ENCODE measurements at regions not wholly inside any gene's neighbourhood (a gene's known extent, or its start where the extent isn't known, plus 50 kb on each side); places are given as distances from the start of the nearest gene placed in this dataset.

DNA sequence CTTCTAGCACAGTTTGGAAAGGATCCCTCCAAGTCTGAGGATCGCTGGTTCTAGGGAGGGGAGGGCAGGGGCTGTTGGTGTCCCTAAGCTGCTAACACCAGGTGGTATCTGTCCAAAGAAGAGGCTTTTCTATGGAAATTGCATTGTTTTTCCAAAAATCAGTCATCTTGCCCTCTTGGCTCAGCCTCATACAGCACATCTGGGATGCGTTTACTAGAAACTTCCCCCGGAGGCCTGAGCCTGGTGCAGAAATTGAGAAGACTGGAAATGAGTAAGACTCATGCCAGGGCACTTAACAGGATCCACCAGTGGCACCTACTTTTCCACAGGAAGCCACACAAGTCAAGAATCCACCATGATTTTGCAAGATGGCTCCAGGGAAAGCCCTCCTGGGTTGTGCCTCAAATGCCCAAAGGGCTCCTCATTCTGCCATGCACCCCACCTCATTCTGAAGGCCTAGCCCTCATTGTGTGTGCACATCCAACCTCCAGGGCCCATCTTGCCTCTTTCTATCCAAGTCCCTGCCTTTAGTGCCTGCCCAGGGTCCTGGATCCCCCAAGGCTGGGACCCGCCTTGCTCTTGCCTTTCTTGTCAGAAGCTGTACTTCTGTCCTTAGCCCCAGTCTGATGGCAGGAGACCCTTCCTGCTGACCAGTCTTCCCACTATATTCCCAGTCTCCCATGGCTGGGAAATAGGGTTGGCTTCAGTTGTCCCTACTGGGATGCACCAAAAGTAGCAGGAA is 97.6 kb downstream of the MRPL14 start (continued):
- TF ChIP-seq, protein P1, sequence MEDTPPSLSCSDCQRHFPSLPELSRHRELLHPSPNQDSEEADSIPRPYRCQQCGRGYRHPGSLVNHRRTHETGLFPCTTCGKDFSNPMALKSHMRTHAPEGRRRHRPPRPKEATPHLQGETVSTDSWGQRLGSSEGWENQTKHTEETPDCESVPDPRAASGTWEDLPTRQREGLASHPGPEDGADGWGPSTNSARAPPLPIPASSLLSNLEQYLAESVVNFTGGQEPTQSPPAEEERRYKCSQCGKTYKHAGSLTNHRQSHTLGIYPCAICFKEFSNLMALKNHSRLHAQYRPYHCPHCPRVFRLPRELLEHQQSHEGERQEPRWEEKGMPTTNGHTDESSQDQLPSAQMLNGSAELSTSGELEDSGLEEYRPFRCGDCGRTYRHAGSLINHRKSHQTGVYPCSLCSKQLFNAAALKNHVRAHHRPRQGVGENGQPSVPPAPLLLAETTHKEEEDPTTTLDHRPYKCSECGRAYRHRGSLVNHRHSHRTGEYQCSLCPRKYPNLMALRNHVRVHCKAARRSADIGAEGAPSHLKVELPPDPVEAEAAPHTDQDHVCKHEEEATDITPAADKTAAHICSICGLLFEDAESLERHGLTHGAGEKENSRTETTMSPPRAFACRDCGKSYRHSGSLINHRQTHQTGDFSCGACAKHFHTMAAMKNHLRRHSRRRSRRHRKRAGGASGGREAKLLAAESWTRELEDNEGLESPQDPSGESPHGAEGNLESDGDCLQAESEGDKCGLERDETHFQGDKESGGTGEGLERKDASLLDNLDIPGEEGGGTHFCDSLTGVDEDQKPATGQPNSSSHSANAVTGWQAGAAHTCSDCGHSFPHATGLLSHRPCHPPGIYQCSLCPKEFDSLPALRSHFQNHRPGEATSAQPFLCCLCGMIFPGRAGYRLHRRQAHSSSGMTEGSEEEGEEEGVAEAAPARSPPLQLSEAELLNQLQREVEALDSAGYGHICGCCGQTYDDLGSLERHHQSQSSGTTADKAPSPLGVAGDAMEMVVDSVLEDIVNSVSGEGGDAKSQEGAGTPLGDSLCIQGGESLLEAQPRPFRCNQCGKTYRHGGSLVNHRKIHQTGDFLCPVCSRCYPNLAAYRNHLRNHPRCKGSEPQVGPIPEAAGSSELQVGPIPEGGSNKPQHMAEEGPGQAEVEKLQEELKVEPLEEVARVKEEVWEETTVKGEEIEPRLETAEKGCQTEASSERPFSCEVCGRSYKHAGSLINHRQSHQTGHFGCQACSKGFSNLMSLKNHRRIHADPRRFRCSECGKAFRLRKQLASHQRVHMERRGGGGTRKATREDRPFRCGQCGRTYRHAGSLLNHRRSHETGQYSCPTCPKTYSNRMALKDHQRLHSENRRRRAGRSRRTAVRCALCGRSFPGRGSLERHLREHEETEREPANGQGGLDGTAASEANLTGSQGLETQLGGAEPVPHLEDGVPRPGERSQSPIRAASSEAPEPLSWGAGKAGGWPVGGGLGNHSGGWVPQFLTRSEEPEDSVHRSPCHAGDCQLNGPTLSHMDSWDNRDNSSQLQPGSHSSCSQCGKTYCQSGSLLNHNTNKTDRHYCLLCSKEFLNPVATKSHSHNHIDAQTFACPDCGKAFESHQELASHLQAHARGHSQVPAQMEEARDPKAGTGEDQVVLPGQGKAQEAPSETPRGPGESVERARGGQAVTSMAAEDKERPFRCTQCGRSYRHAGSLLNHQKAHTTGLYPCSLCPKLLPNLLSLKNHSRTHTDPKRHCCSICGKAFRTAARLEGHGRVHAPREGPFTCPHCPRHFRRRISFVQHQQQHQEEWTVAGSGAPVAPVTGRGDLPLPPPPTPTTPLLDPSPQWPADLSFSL (CRISPR knock-in tag; IDR thresholded peaks at IDR 0.05): no peak
- no peak for TF ChIP-seq KMT2A (CRISPR knock-in tag; IDR thresholded peaks at IDR 0.05)
- TF ChIP-seq ZNF230 (CRISPR knock-in tag; IDR thresholded peaks at IDR 0.05): no peak
- TF ChIP-seq FOXA3 (CRISPR knock-in tag; IDR thresholded peaks at IDR 0.05): no peak
- TF ChIP-seq ZNF556 (CRISPR knock-in tag; IDR thresholded peaks at IDR 0.05; ENCODE audit: borderline replicate concordance): no peak
- TF ChIP-seq ZNF792 (CRISPR knock-in tag; IDR thresholded peaks at IDR 0.05): no peak
- no peak for TF ChIP-seq EHMT2 (IDR thresholded peaks at IDR 0.05; ENCODE audit: borderline replicate concordance, low read depth, low read length)
